WTC11 (cell line): ENCODE measurements at regions not wholly inside any gene's neighbourhood (a gene's known extent, or its start where the extent isn't known, plus 50 kb on each side); places are given as distances from the start of the nearest gene placed in this dataset.
A peak's percentile ranks its signal among the peaks of the same experiment; 100 is the strongest.

Experiments
- ATAC-seq: fragments of 200-7000 bp; cut with Tn5 transposase; 2 replicates; pipeline ENCODE4 v1.10.0; 2021; ENCODE audit warnings: mild to moderate bottlenecking, moderate library complexity
- CTCF ChIA-PET: fragments of 300-600 bp; sonication (Branson Sonifier 250); formaldehyde crosslinking; loops from one replicate; lab custom pipeline; 2021; ENCODE audit warnings: antibody characterized with exemption; lab: Charles Lee
- POLR2A ChIA-PET: fragments of 350-600 bp; sonication (Branson Sonifier 250); formaldehyde crosslinking; loops from one replicate; lab custom pipeline; 2021; ENCODE audit warnings: antibody characterized with exemption; lab: Charles Lee
- DNase-seq: peaks from one replicate; pipeline ENCODE4 v3.0.0; 2021; ENCODE audit warnings: low spot score
- H3K27ac Mint-ChIP-seq: 2 replicates; pipeline ENCODE4 v1.8.0; 2021; ENCODE audit warnings: mixed read lengths
- H3K27me3 Mint-ChIP-seq: 2 replicates; pipeline ENCODE4 v1.8.0; 2021; ENCODE audit warnings: low read depth, mild to moderate bottlenecking, moderate library complexity, mixed read lengths
- H3K36me3 Mint-ChIP-seq: 2 replicates; pipeline ENCODE4 v1.8.0; 2021; ENCODE audit warnings: mixed read lengths
- H3K4me1 Mint-ChIP-seq: 2 replicates; pipeline ENCODE4 v1.8.0; 2022; ENCODE audit warnings: mixed read lengths
- H3K4me3 Mint-ChIP-seq: 2 replicates; pipeline ENCODE4 v1.8.0; 2021; ENCODE audit warnings: mild to moderate bottlenecking, moderate library complexity, mixed read lengths
- H3K9me3 Mint-ChIP-seq: 2 replicates; pipeline ENCODE4 v1.8.0; 2021; ENCODE audit warnings: mixed read lengths
- AFF4 ChIP-seq: sonication (generic); formaldehyde crosslinking; IDR thresholded peaks from 2 replicates; pipeline ENCODE4 v1.8.1; 2023; ENCODE audit warnings: mild to moderate bottlenecking, missing genetic modification reagents, borderline replicate concordance
- AR ChIP-seq: fragments of 250-450 bp; sonication (Bioruptor Pico); IDR thresholded peaks from 2 replicates; pipeline ENCODE4 v1.9.0; 2021; ENCODE audit warnings: mild to moderate bottlenecking
- CREB1 ChIP-seq: sonication (generic); formaldehyde crosslinking; IDR thresholded peaks from 2 replicates; pipeline ENCODE4 v1.8.0; 2023; ENCODE audit warnings: mild to moderate bottlenecking, missing genetic modification reagents
- ERG ChIP-seq: fragments of 250-450 bp; sonication (Bioruptor Pico); IDR thresholded peaks from 2 replicates; pipeline ENCODE4 v1.8.0; 2021; ENCODE audit warnings: mild to moderate bottlenecking
- HMGA2 ChIP-seq: fragments of 250-450 bp; sonication (Bioruptor Pico); IDR thresholded peaks from 2 replicates; pipeline ENCODE4 v1.4.0; 2021; ENCODE audit warnings: mild to moderate bottlenecking, moderate library complexity
- JUN ChIP-seq: sonication (generic); formaldehyde crosslinking; IDR thresholded peaks from 2 replicates; pipeline ENCODE4 v1.8.0; 2023; ENCODE audit warnings: mild to moderate bottlenecking, missing genetic modification reagents
- KAT7 ChIP-seq: sonication (generic); formaldehyde crosslinking; IDR thresholded peaks from 2 replicates; pipeline ENCODE4 v1.8.1; 2023; ENCODE audit warnings: missing genetic modification reagents, mild to moderate bottlenecking, borderline replicate concordance
- MLX ChIP-seq: sonication (generic); formaldehyde crosslinking; IDR thresholded peaks from 2 replicates; pipeline ENCODE4 v1.8.1; 2023; ENCODE audit warnings: mild to moderate bottlenecking, missing genetic modification reagents, moderate library complexity
- MYBL2 ChIP-seq: sonication (generic); formaldehyde crosslinking; IDR thresholded peaks from 2 replicates; pipeline ENCODE4 v1.8.1; 2023; ENCODE audit warnings: mild to moderate bottlenecking, moderate library complexity, missing genetic modification reagents
- NFYB ChIP-seq: sonication (generic); formaldehyde crosslinking; conservative IDR thresholded peaks from 2 replicates; pipeline ENCODE4 v1.8.0; 2022; ENCODE audit warnings: low read depth, missing genetic modification reagents
- SMAD4 ChIP-seq: sonication (generic); formaldehyde crosslinking; IDR thresholded peaks from 2 replicates; pipeline ENCODE4 v1.8.0; 2022; ENCODE audit warnings: mild to moderate bottlenecking, missing genetic modification reagents
- TCF7 ChIP-seq: sonication (generic); formaldehyde crosslinking; IDR thresholded peaks from 2 replicates; pipeline ENCODE4 v1.8.0; 2022; ENCODE audit warnings: mild to moderate bottlenecking, low read depth, missing genetic modification reagents, moderate library complexity
- TEAD4 ChIP-seq: sonication (generic); formaldehyde crosslinking; IDR thresholded peaks from 2 replicates; pipeline ENCODE4 v1.8.0; 2022; ENCODE audit warnings: mild to moderate bottlenecking, missing genetic modification reagents
- ZNF396 ChIP-seq: fragments of 250-450 bp; sonication (Bioruptor Pico); IDR thresholded peaks from 2 replicates; pipeline ENCODE4 v1.8.0; 2021; ENCODE audit warnings: mild to moderate bottlenecking, moderate library complexity, borderline replicate concordance
- ZNF425 ChIP-seq: fragments of 250-450 bp; sonication (Bioruptor Pico); conservative IDR thresholded peaks from 2 replicates; pipeline ENCODE4 v1.9.0; 2021; ENCODE audit warnings: mild to moderate bottlenecking
- TF ChIP-seq, protein P1 (sequence below): sonication (generic); formaldehyde crosslinking; IDR thresholded peaks from 2 replicates; pipeline ENCODE4 v1.8.1; 2023; ENCODE audit warnings: mild to moderate bottlenecking, missing genetic modification reagents
- TF ChIP-seq, protein P2 (sequence below): sonication (generic); formaldehyde crosslinking; IDR thresholded peaks from 2 replicates; pipeline ENCODE4 v1.8.1; 2022; ENCODE audit warnings: low read depth, mild to moderate bottlenecking, moderate library complexity, missing genetic modification reagents, borderline replicate concordance
- TF ChIP-seq, protein P3 (sequence below): sonication (generic); formaldehyde crosslinking; IDR thresholded peaks from 2 replicates; pipeline ENCODE4 v1.8.0; 2022; ENCODE audit warnings: mild to moderate bottlenecking, missing genetic modification reagents

GRCh38 chr14:66105815-66106214 is 380.4 kb upstream of the CCDC196 start (continued):
- TF ChIP-seq, protein P1, sequence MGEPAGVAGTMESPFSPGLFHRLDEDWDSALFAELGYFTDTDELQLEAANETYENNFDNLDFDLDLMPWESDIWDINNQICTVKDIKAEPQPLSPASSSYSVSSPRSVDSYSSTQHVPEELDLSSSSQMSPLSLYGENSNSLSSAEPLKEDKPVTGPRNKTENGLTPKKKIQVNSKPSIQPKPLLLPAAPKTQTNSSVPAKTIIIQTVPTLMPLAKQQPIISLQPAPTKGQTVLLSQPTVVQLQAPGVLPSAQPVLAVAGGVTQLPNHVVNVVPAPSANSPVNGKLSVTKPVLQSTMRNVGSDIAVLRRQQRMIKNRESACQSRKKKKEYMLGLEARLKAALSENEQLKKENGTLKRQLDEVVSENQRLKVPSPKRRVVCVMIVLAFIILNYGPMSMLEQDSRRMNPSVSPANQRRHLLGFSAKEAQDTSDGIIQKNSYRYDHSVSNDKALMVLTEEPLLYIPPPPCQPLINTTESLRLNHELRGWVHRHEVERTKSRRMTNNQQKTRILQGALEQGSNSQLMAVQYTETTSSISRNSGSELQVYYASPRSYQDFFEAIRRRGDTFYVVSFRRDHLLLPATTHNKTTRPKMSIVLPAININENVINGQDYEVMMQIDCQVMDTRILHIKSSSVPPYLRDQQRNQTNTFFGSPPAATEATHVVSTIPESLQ: no peak
- TF ChIP-seq, protein P2, sequence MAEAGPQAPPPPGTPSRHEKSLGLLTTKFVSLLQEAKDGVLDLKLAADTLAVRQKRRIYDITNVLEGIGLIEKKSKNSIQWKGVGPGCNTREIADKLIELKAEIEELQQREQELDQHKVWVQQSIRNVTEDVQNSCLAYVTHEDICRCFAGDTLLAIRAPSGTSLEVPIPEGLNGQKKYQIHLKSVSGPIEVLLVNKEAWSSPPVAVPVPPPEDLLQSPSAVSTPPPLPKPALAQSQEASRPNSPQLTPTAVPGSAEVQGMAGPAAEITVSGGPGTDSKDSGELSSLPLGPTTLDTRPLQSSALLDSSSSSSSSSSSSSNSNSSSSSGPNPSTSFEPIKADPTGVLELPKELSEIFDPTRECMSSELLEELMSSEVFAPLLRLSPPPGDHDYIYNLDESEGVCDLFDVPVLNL: no peak

- peaks cover 2% of the 10 kb centered on the region; the same call in 1 of the 2 replicates for H3K27me3 Mint-ChIP-seq
- peaks cover 13% of the 10 kb centered on the region for H3K4me1 Mint-ChIP-seq
- TF ChIP-seq CREB1: no peak
- TF ChIP-seq AR (CRISPR knock-in tag): no peak
- TF ChIP-seq ZNF425: no peak
- no peak for TF ChIP-seq JUN (CRISPR knock-in tag)
- TF ChIP-seq MYBL2 (CRISPR knock-in tag): no peak
- TF ChIP-seq AFF4 (CRISPR knock-in tag): no peak
- no peak for TF ChIP-seq NFYB (CRISPR knock-in tag)
- TF ChIP-seq, protein P2: no peak
- TF ChIP-seq, protein P3, sequence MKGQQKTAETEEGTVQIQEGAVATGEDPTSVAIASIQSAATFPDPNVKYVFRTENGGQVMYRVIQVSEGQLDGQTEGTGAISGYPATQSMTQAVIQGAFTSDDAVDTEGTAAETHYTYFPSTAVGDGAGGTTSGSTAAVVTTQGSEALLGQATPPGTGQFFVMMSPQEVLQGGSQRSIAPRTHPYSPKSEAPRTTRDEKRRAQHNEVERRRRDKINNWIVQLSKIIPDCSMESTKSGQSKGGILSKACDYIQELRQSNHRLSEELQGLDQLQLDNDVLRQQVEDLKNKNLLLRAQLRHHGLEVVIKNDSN: no peak
- no peak for TF ChIP-seq ERG (CRISPR knock-in tag)
- TF ChIP-seq HMGA2: no peak
- TF ChIP-seq TEAD4: no peak
- TF ChIP-seq KAT7: no peak
- no peak for TF ChIP-seq ZNF396 (CRISPR knock-in tag)
- no peak for TF ChIP-seq SMAD4 (CRISPR knock-in tag)
- TF ChIP-seq MLX: no peak
- no peak for TF ChIP-seq TCF7 (CRISPR knock-in tag)
- ATAC-seq (peak; percentile 65), DNase-seq (no peak)
- no peak overlapping the region for H3K4me3 Mint-ChIP-seq
- H3K9me3 Mint-ChIP-seq: peaks cover 35% of the 10 kb centered on the region
- ChIA-PET CTCF (no interaction called here), POLR2A (no interaction called here)
- H3K36me3 Mint-ChIP-seq: peaks cover 3% of the 10 kb centered on the region; the same call in 1 of the 2 replicates
- no peak overlapping the region for H3K27ac Mint-ChIP-seq
Measured at GRCh38 chr14:66109426-66109825, 376.7 kb upstream of the CCDC196 start.
